ENCODE measurements at regions not wholly inside any gene's neighbourhood (a gene's known extent, or its start where the extent isn't known, plus 50 kb on each side); places are given as distances from the start of the nearest gene placed in this dataset.
A peak's percentile ranks its signal among the peaks of the same experiment; 100 is the strongest.

DNA sequence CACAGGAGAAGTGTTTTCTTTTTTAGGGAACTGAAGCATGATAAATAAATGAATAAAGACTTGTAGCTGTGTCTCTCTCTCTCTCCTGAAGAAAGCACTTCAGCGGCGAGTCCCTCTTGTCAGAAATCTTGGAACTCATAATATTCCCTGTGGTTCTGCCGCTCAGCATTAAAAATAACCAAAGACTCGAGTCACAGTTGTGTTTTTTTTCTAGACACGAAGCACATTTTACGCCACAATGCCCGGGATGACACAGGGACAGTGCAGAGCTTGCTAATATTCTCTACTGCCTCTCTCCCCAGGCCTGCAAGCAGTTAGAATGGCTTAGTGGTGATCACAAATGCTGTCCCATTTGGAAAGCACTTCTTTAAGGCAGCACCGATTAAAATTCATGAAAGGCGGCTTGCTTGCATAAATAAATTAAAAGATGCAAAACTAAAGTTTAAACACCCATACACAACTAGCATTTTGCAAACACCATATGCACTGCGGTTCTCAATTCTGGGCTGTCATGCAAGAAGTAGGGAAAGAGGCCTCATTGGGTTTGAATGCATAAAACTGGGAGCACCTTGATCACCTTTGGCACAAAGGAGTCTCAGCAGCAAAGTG, 597.4 kb downstream of the SOX6 start:
- no peak for DNase-seq
- no peak overlapping the region for H3K9ac ChIP-seq (ENCODE audit: low read length)
- no peaks in the 10 kb centered on the region for H3K9me3 ChIP-seq (ENCODE audit: low read length)
- no peak overlapping the region for H3K4me2 ChIP-seq (ENCODE audit: low read depth, low read length, poor library complexity, severe bottlenecking)
- no peak overlapping the region for H2AFZ ChIP-seq (ENCODE audit: low read length)
- no peak overlapping the region for H3K27ac ChIP-seq (ENCODE audit: low read length)
- H4K20me1 ChIP-seq (ENCODE audit: insufficient read depth, low read depth, low read length): no peaks in the 10 kb centered on the region
- H3K4me1 ChIP-seq (ENCODE audit: low read length): no peaks in the 10 kb centered on the region
- H3K4me3 ChIP-seq (ENCODE audit: low read length): no peak overlapping the region
- H3K79me2 ChIP-seq (ENCODE audit: low read length): no peaks in the 10 kb centered on the region
- H3K36me3 ChIP-seq (ENCODE audit: insufficient read depth, low read length): no peaks in the 10 kb centered on the region
- H3K9me2 ChIP-seq (replicated peaks; ENCODE audit: insufficient read depth, low read length): no peaks in the 10 kb centered on the region
- no peaks in the 10 kb centered on the region for H3K27me3 ChIP-seq (ENCODE audit: low read length)

DNA sequence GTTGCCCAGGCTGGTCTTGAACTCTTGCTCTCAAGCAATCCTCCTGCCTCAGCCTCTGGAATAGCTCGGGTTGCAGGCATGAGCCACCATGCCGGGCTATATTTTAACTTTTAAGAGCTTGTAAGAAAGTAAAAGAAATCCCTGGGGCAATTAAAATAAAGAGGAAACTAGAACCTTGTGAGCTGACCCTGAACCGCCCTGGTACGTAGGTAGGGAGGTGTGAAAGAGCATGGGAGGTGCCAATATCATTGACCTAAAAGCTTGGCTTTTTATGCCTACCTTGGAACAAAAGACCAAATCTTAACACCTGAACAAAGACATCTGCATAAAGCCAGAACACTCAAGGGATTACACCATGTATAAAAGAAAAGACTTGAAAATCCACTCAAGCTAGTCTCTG, 595.1 kb downstream of the SOX6 start:
- Histone ChIP-seq H3K36me3 (ENCODE audit: insufficient read depth, low read length) (no peaks in the 10 kb centered on the region), H3K4me3 (ENCODE audit: low read length) (no peak overlapping the region), H3K27me3 (ENCODE audit: low read length) (no peaks in the 10 kb centered on the region), H3K4me1 (ENCODE audit: low read length) (no peaks in the 10 kb centered on the region), H4K20me1 (ENCODE audit: insufficient read depth, low read depth, low read length) (no peaks in the 10 kb centered on the region), H3K9me2 (replicated peaks; ENCODE audit: insufficient read depth, low read length) (no peaks in the 10 kb centered on the region), H3K9me3 (ENCODE audit: low read length) (no peaks in the 10 kb centered on the region), H3K4me2 (ENCODE audit: low read depth, low read length, poor library complexity, severe bottlenecking) (no peak overlapping the region), H3K9ac (ENCODE audit: low read length) (no peak overlapping the region), H2AFZ (ENCODE audit: low read length) (no peak overlapping the region), H3K79me2 (ENCODE audit: low read length) (no peaks in the 10 kb centered on the region), H3K27ac (ENCODE audit: low read length) (no peak overlapping the region)
- DNase-seq: no peak

DNA sequence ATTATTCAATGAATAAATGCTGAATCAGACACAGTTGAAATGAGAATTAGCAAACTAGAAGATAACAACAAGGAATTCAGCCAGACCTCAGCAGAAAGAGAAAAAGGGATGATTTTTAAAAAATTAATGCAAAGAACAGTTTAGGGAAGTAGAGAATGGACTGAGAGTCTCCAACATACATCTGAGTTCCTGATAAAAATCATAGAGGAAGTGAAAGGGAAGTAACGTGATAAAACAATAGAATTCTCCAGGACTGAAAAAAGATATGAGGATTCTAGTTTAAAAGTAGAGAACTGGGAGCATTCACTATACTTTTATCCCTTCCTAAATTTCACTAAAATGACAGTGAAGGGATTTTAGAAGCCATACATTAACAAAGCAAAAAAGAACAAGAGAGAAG, 592.0 kb downstream of the SOX6 start:
- H4K20me1 ChIP-seq (ENCODE audit: insufficient read depth, low read depth, low read length): no peaks in the 10 kb centered on the region
- H3K4me2 ChIP-seq (ENCODE audit: low read depth, low read length, poor library complexity, severe bottlenecking): no peak overlapping the region
- H3K4me3 ChIP-seq (ENCODE audit: low read length): no peak overlapping the region

DNA sequence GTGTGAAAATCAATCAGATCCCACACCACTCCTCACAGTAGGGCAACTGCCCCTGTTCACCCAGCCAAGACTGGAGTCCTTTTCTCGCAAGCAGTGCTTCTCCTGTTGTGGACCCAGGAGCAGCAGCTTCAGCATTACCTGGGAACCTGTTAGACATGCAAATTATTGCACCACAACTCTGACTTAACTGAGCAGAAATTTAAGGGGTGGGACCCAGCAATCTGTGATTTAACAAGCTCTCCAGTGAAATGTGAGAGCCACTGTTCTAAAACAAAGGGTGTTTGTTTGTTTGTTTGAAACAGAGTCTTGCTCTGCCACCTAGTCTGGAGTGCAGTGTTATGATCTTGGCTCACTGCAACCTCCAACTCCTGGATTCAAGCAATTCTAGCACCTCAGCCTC, 591.4 kb downstream of the SOX6 start:
- Histone ChIP-seq H4K20me1 (ENCODE audit: insufficient read depth, low read depth, low read length) (no peaks in the 10 kb centered on the region), H3K27me3 (ENCODE audit: low read length) (no peaks in the 10 kb centered on the region), H3K9me3 (ENCODE audit: low read length) (no peaks in the 10 kb centered on the region), H3K4me3 (ENCODE audit: low read length) (no peak overlapping the region), H2AFZ (ENCODE audit: low read length) (no peak overlapping the region), H3K79me2 (ENCODE audit: low read length) (no peaks in the 10 kb centered on the region), H3K36me3 (ENCODE audit: insufficient read depth, low read length) (no peaks in the 10 kb centered on the region), H3K9me2 (replicated peaks; ENCODE audit: insufficient read depth, low read length) (no peaks in the 10 kb centered on the region), H3K4me1 (ENCODE audit: low read length) (no peaks in the 10 kb centered on the region), H3K27ac (ENCODE audit: low read length) (no peak overlapping the region), H3K4me2 (ENCODE audit: low read depth, low read length, poor library complexity, severe bottlenecking) (no peak overlapping the region), H3K9ac (ENCODE audit: low read length) (no peak overlapping the region)
- no peak for DNase-seq

More for the DNA sequence above, 592.0 kb downstream of the SOX6 start:
- Histone ChIP-seq H3K27ac (ENCODE audit: low read length) (no peak overlapping the region), H3K9me2 (replicated peaks; ENCODE audit: insufficient read depth, low read length) (no peaks in the 10 kb centered on the region), H3K9me3 (ENCODE audit: low read length) (no peaks in the 10 kb centered on the region), H3K79me2 (ENCODE audit: low read length) (no peaks in the 10 kb centered on the region), H3K36me3 (ENCODE audit: insufficient read depth, low read length) (no peaks in the 10 kb centered on the region), H3K9ac (ENCODE audit: low read length) (no peak overlapping the region), H2AFZ (ENCODE audit: low read length) (no peak overlapping the region), H3K4me1 (ENCODE audit: low read length) (no peaks in the 10 kb centered on the region), H3K27me3 (ENCODE audit: low read length) (no peaks in the 10 kb centered on the region)
- no peak for DNase-seq

- no peaks in the 10 kb centered on the region for H3K79me2 ChIP-seq (ENCODE audit: low read length)
- H3K4me3 ChIP-seq (ENCODE audit: low read length): no peak overlapping the region
- H3K4me1 ChIP-seq (ENCODE audit: low read length): no peaks in the 10 kb centered on the region
- no peak overlapping the region for H2AFZ ChIP-seq (ENCODE audit: low read length)
- no peaks in the 10 kb centered on the region for H3K9me3 ChIP-seq (ENCODE audit: low read length)
- H3K9ac ChIP-seq (ENCODE audit: low read length): no peak overlapping the region
- no peak overlapping the region for H3K4me2 ChIP-seq (ENCODE audit: low read depth, low read length, poor library complexity, severe bottlenecking)
- no peaks in the 10 kb centered on the region for H4K20me1 ChIP-seq (ENCODE audit: insufficient read depth, low read depth, low read length)
- no peaks in the 10 kb centered on the region for H3K9me2 ChIP-seq (replicated peaks; ENCODE audit: insufficient read depth, low read length)
- DNase-seq: no peak
- no peaks in the 10 kb centered on the region for H3K27me3 ChIP-seq (ENCODE audit: low read length)
- H3K27ac ChIP-seq (ENCODE audit: low read length): no peak overlapping the region
- H3K36me3 ChIP-seq (ENCODE audit: insufficient read depth, low read length): no peaks in the 10 kb centered on the region
Observed at GRCh38 chr11:15765530-15765929, 590.8 kb downstream of the SOX6 start.

GRCh38 chr11:15768321-15768720, 588.0 kb downstream of the SOX6 start:
- DNase-seq: no peak
- Histone ChIP-seq H3K4me1 (ENCODE audit: low read length) (no peaks in the 10 kb centered on the region), H3K9ac (ENCODE audit: low read length) (no peak overlapping the region), H3K27me3 (ENCODE audit: low read length) (no peaks in the 10 kb centered on the region), H3K79me2 (ENCODE audit: low read length) (no peaks in the 10 kb centered on the region), H3K9me2 (replicated peaks; ENCODE audit: insufficient read depth, low read length) (no peaks in the 10 kb centered on the region), H2AFZ (ENCODE audit: low read length) (no peak overlapping the region), H3K9me3 (ENCODE audit: low read length) (no peaks in the 10 kb centered on the region), H4K20me1 (ENCODE audit: insufficient read depth, low read depth, low read length) (no peaks in the 10 kb centered on the region), H3K36me3 (ENCODE audit: insufficient read depth, low read length) (no peaks in the 10 kb centered on the region), H3K27ac (ENCODE audit: low read length) (no peak overlapping the region), H3K4me2 (ENCODE audit: low read depth, low read length, poor library complexity, severe bottlenecking) (no peak overlapping the region), H3K4me3 (ENCODE audit: low read length) (no peak overlapping the region)

- Histone ChIP-seq H2AFZ (ENCODE audit: low read length) (no peak overlapping the region), H3K4me1 (ENCODE audit: low read length) (no peaks in the 10 kb centered on the region), H3K36me3 (ENCODE audit: insufficient read depth, low read length) (no peaks in the 10 kb centered on the region), H4K20me1 (ENCODE audit: insufficient read depth, low read depth, low read length) (no peaks in the 10 kb centered on the region), H3K27me3 (ENCODE audit: low read length) (no peaks in the 10 kb centered on the region), H3K79me2 (ENCODE audit: low read length) (no peaks in the 10 kb centered on the region), H3K9ac (ENCODE audit: low read length) (no peak overlapping the region), H3K27ac (ENCODE audit: low read length) (no peak overlapping the region), H3K9me2 (replicated peaks; ENCODE audit: insufficient read depth, low read length) (no peaks in the 10 kb centered on the region), H3K9me3 (ENCODE audit: low read length) (no peaks in the 10 kb centered on the region), H3K4me3 (ENCODE audit: low read length) (no peak overlapping the region), H3K4me2 (ENCODE audit: low read depth, low read length, poor library complexity, severe bottlenecking) (no peak overlapping the region)
- DNase-seq: no peak
Observed at GRCh38 chr11:15769203-15769602, 587.1 kb downstream of the SOX6 start.

DNA sequence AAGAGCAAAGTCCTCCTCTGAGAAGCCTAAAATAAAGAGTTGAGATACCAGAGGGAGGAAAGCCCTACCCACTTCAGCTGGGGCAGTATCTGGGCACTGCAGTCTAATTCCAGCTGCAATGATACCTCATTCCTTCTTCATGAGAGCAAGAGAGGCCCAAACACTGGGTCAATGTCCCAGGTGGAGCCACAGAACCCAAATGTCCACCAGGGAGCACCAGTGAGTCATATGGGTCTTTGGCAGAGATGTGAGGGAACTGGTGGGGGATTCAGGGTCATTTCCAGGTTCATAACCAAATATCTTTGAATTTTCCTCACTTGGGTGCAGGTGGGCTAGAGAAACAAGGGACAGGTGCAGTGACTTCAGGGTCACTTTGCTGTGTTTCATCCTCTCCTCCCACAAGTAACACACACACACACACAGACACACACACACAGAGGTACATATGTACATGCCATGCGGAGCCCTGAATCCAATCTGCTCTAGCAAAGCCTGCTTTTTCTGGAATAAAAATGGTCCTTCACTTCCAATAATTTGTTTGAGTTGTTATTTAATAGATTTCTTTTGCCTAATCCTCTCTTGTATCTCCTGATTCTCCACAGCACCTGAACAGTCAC, 585.4 kb downstream of the SOX6 start:
- DNase-seq: peak; percentile 69
- H2AFZ ChIP-seq (ENCODE audit: low read length): no peak overlapping the region
- no peaks in the 10 kb centered on the region for H3K4me1 ChIP-seq (ENCODE audit: low read length)
- no peak overlapping the region for H3K9ac ChIP-seq (ENCODE audit: low read length)
- no peaks in the 10 kb centered on the region for H3K27me3 ChIP-seq (ENCODE audit: low read length)
- no peak overlapping the region for H3K4me2 ChIP-seq (ENCODE audit: low read depth, low read length, poor library complexity, severe bottlenecking)
- H3K4me3 ChIP-seq (ENCODE audit: low read length): no peak overlapping the region
- H3K9me3 ChIP-seq (ENCODE audit: low read length): no peaks in the 10 kb centered on the region
- H3K79me2 ChIP-seq (ENCODE audit: low read length): no peaks in the 10 kb centered on the region
- H3K9me2 ChIP-seq (replicated peaks; ENCODE audit: insufficient read depth, low read length): no peaks in the 10 kb centered on the region
- H3K36me3 ChIP-seq (ENCODE audit: insufficient read depth, low read length): no peaks in the 10 kb centered on the region
- H4K20me1 ChIP-seq (ENCODE audit: insufficient read depth, low read depth, low read length): no peaks in the 10 kb centered on the region
- no peak overlapping the region for H3K27ac ChIP-seq (ENCODE audit: low read length)
